UCSD-AML1 (cell line): ENCODE measurements at regions not wholly inside any gene's neighbourhood (a gene's known extent, or its start where the extent isn't known, plus 50 kb on each side); places are given as distances from the start of the nearest gene placed in this dataset.
"Not testable (repeated sequence)": the region's sequence is repeated elsewhere in the genome, so short reads cannot be mapped to it uniquely, and the experiment has no call there.

Experiments
- DNase-seq: peaks from one replicate; lab custom pipeline; 2025; ENCODE audit not compliant: unreplicated experiment; lab: John Stamatoyannopoulos, UW

GRCh38 chr18:2192562-2192961 lies 378.7 kb downstream of the METTL4 start:
- DNase-seq = no peak

GRCh38 chr18:2197946-2198345 lies 373.4 kb downstream of the METTL4 start:
- DNase-seq = no peak

- no peak for DNase-seq
These were observed 372.2 kb downstream of the METTL4 start for GRCh38 chr18:2199060-2199459.

GRCh38 chr18:2201036-2201600 lies 370.2 kb downstream of the METTL4 start:
- DNase-seq = no peak

GRCh38 chr18:2204736-2205135 lies 366.6 kb downstream of the METTL4 start:
- no peak for DNase-seq

- DNase-seq = no peak
These were observed 364.0 kb downstream of the METTL4 start for GRCh38 chr18:2207294-2207693.

- no peak for DNase-seq
These were observed 358.6 kb downstream of the METTL4 start for GRCh38 chr18:2212598-2213205.

- DNase-seq = no peak
These were observed 357.4 kb downstream of the METTL4 start for GRCh38 chr18:2213905-2214304.

GRCh38 chr18:2217356-2217755 lies 353.9 kb downstream of the METTL4 start:
- no peak for DNase-seq

- no peak for DNase-seq
These were observed 353.2 kb downstream of the METTL4 start for GRCh38 chr18:2218101-2218500.

- no peak for DNase-seq
These were observed 351.6 kb downstream of the METTL4 start for GRCh38 chr18:2219706-2220105.

GRCh38 chr18:2222270-2223185 lies 348.8 kb downstream of the METTL4 start:
- no peak for DNase-seq

GRCh38 chr18:2223449-2223848 lies 347.9 kb downstream of the METTL4 start:
- no peak for DNase-seq

- no peak for DNase-seq
These were observed 347.5 kb downstream of the METTL4 start for GRCh38 chr18:2223849-2224248.

- DNase-seq = no peak
These were observed 335.1 kb downstream of the METTL4 start for GRCh38 chr18:2236232-2236631.

GRCh38 chr18:2237706-2238105 lies 333.6 kb downstream of the METTL4 start:
- no peak for DNase-seq

GRCh38 chr18:2240311-2240705 lies 331.0 kb downstream of the METTL4 start:
- no peak for DNase-seq

GRCh38 chr18:2244641-2245040 lies 326.7 kb downstream of the METTL4 start:
- no peak for DNase-seq

GRCh38 chr18:2247101-2247500 lies 324.2 kb downstream of the METTL4 start:
- DNase-seq = not testable (repeated sequence)

- DNase-seq = no peak
These were observed 316.3 kb downstream of the METTL4 start for GRCh38 chr18:2254977-2255376.

GRCh38 chr18:2256577-2256976 lies 314.7 kb downstream of the METTL4 start:
- no peak for DNase-seq

GRCh38 chr18:2258954-2259353 lies 312.4 kb downstream of the METTL4 start:
- DNase-seq = no peak
